ENCODE measurements at regions not wholly inside any gene's neighbourhood (a gene's known extent, or its start where the extent isn't known, plus 50 kb on each side); places are given as distances from the start of the nearest gene placed in this dataset.

DNA sequence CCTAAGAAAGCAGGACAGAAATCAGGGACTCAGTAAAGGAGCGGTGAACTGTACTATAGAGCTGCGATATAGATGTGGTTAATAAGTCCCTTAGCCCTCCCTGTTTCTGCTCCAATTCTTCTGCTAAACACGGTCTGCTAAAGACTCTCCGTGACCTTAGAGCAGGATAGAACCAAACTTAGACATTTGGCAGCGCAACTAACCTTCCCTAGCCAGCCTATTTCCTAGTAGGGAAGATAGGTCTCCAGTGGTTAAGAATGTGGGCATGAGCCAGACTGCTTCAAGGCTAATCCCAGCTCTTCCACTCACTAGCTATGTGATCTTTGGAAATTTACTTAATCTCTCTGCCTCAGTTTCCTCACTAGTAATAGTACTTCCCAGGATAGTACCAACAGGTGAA lies 193.6 kb upstream of the IL12A start:
- intact Hi-C loops (cut with micrococcal nuclease), result no loop called here
- H3K27ac Mint-ChIP-seq, result no peak overlapping the region

DNA sequence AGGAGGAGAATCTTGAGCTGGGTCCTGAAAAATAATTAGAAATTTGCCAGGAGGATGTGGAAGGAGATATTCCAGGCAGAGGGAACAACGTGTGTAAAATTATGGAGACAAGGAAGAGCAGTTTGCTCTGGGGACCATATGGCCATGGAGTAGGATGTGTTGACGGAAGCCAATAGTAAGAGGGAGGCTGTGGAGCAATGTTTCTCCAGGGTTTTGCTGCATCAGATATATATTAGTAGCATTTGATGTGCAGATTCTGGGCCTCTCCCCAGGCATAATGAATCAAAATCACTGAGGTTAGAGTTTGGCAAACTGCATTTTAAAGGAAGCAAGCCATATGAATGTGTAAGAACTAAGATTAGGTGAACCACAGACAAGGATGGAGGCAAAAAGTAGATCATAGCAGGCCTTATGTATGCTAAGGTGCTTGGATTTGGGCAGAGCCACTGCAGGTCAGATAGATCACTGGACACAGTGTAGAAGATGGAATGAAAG lies 192.9 kb upstream of the IL12A start:
- Mint-ChIP-seq H3K27me3 (no peaks in the 10 kb centered on the region), H3K36me3 (ENCODE audit: low read depth) (no peaks in the 10 kb centered on the region), H3K27ac (no peak overlapping the region), H3K4me1 (ENCODE audit: low read depth) (peaks cover 5% of the 10 kb centered on the region), H3K4me3 (no peak overlapping the region), H3K9me3 (no peaks in the 10 kb centered on the region)
- intact Hi-C loops (cut with micrococcal nuclease), result no loop called here

More for the DNA sequence above, 193.6 kb upstream of the IL12A start:
- Mint-ChIP-seq H3K4me1 (ENCODE audit: low read depth) (peaks cover 5% of the 10 kb centered on the region), H3K4me3 (no peak overlapping the region), H3K9me3 (no peaks in the 10 kb centered on the region), H3K27me3 (no peaks in the 10 kb centered on the region), H3K36me3 (ENCODE audit: low read depth) (no peaks in the 10 kb centered on the region)

DNA sequence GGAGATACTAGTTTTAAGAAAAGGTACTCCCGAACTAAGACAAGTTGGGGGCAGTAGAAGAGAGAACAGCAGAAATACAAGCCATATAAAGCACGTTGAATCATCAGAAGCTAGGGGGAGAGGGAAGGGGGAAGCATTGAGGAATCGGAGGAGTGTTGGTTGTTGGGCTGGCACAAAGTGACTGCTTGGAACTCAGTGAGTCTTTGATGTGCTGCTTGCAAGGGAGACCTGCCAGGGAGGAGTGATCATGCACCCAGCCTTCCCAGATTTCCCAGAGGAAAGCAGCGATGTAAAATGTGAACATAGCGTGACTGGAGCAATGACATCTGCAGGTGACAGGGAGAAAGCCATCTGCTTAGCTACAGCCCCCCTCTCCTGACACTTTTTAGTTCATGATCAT lies 192.4 kb upstream of the IL12A start:
- no peak overlapping the region for H3K4me3 Mint-ChIP-seq
- H3K4me1 Mint-ChIP-seq (ENCODE audit: low read depth), result peaks cover 5% of the 10 kb centered on the region
- no peaks in the 10 kb centered on the region for H3K9me3 Mint-ChIP-seq
- no peak overlapping the region for H3K27ac Mint-ChIP-seq
- H3K36me3 Mint-ChIP-seq (ENCODE audit: low read depth), result no peaks in the 10 kb centered on the region
- H3K27me3 Mint-ChIP-seq, result no peaks in the 10 kb centered on the region
- intact Hi-C loops (cut with micrococcal nuclease), result no loop called here

DNA sequence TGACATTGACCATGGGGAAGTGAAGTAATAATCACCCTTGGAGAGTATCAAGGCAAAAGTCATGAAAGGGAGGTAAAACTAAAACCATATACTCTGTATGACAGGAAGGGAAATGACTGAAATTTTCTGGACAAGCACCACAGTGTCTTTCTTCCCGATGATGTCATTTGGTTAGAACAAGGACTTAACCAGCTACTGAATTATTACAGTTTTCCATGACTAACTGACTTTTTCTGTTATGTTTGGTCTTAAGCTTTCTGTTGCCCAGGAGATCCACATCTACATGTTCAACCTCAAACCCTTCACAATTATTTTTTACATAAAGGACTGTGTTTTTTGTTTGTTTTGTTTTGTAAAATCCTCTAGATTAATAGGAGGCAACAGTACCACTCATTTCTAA lies 191.9 kb upstream of the IL12A start:
- H3K4me3 Mint-ChIP-seq, result no peak overlapping the region
- H3K27ac Mint-ChIP-seq, result no peak overlapping the region
- H3K36me3 Mint-ChIP-seq (ENCODE audit: low read depth), result no peaks in the 10 kb centered on the region
- peaks cover 5% of the 10 kb centered on the region for H3K4me1 Mint-ChIP-seq (ENCODE audit: low read depth)
- H3K9me3 Mint-ChIP-seq, result no peaks in the 10 kb centered on the region
- intact Hi-C loops (cut with micrococcal nuclease), result no loop called here
- no peaks in the 10 kb centered on the region for H3K27me3 Mint-ChIP-seq

DNA sequence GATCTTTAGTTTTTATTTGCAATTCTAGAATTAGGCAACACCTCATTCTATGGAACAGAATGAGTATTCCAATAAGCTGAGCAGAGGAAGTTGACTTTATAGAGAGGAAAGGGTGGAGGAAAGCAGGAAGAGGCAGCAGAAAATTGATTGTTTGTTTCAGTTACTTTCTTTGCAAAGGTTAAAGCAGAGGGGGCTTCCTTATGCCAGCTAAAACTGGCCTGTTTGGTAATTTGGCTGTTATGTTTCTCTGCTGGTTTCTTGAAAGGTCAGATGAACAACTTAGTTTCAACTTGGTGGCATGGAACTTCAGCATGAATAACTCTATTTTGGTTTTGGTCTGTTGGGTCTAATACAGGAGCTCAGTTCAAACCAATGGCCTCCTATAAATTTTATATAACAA lies 190.9 kb upstream of the IL12A start:
- H3K4me3 Mint-ChIP-seq, result no peak overlapping the region

DNA sequence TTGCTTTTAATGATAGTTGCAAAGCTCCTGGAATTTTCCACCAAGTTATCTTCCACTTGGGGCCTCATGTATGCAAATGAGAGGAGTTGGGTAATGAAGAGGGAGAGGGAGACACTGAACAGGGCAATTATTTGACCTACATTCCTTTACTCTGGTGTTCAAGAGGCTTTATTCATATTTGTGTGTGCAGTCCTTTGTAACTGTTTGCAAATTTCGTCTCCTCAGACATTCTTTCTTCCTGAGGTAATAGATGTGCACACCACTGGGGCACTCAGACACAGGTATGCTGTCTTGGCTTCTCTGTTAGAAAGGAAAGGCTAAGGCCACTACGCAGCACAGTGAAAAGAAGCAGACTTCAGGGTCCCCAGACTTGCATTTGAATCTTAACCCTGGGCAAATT lies 189.7 kb upstream of the IL12A start:
- H3K9me3 Mint-ChIP-seq, result no peaks in the 10 kb centered on the region
- peaks cover 5% of the 10 kb centered on the region for H3K4me1 Mint-ChIP-seq (ENCODE audit: low read depth)
- intact Hi-C loops (cut with micrococcal nuclease), result no loop called here
- H3K36me3 Mint-ChIP-seq (ENCODE audit: low read depth), result no peaks in the 10 kb centered on the region
- no peaks in the 10 kb centered on the region for H3K27me3 Mint-ChIP-seq
- no peak overlapping the region for H3K27ac Mint-ChIP-seq
- H3K4me3 Mint-ChIP-seq, result no peak overlapping the region

More for the DNA sequence above, 190.9 kb upstream of the IL12A start:
- no peaks in the 10 kb centered on the region for H3K27me3 Mint-ChIP-seq
- H3K27ac Mint-ChIP-seq, result no peak overlapping the region
- no peaks in the 10 kb centered on the region for H3K9me3 Mint-ChIP-seq
- intact Hi-C loops (cut with micrococcal nuclease), result no loop called here
- H3K36me3 Mint-ChIP-seq (ENCODE audit: low read depth), result no peaks in the 10 kb centered on the region
- H3K4me1 Mint-ChIP-seq (ENCODE audit: low read depth), result peaks cover 5% of the 10 kb centered on the region

DNA sequence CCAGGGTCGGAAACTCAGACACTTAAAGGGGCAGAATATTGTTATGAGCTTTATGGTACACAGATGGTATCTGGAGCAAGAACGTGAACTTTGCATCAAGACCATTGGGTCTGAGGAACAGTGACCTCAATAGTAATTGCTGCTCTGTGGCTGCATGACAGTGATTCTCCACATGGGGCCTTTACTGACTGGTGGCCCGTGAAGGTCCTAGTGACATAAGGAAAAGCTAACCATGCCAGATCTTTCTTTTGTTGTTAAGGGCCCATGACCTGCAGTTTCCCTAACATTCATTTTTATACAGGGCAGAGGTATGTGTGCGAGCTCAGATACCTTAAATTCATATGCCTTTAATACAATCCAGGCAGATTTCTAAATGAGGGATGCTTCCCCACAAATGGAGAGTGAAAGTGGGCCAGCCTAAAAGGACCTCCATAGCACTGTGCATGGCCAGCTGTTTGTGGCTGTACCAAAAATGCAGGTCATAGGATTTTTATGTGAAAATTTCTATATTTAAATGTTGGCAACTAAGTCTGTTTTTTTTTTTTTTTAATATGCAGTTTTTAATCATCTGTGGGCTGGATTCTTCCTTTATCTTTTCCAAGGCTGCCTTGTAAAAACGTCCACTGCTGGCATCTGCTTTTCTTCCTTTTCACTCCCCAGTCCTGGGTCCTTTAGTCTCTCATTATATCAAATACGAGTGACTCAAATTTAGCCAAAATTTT lies 188.0 kb upstream of the IL12A start:
- Mint-ChIP-seq H3K4me3 (no peak overlapping the region), H3K4me1 (ENCODE audit: low read depth) (peaks cover 5% of the 10 kb centered on the region), H3K27me3 (no peaks in the 10 kb centered on the region), H3K9me3 (no peaks in the 10 kb centered on the region), H3K36me3 (ENCODE audit: low read depth) (no peaks in the 10 kb centered on the region), H3K27ac (no peak overlapping the region)
- intact Hi-C loops (cut with micrococcal nuclease), result loop anchor here (5.0 to 10.0 kb wide), 2 partner anchors 878 to 956 kb away; no protein-coding TSS in a partner anchor

DNA sequence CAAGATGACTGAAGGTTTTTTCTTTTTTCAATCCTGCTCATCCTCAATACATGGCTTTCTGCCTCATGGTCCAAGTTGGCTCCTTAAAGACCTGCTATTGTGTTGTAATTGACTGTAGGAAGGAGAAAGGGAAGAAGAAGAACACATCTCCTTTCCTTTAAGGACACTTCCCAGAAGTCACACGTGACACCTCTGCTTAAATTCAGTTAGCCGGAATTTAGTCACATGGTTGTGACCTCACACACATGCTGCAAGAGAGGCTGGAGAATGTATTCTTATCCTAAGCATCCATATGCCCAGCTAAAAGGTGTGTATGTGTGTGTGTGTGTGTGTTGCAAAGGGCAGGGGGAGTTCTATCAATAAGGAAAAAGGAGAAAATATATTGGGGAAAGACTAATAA lies 185.8 kb upstream of the IL12A start:
- Mint-ChIP-seq H3K36me3 (ENCODE audit: low read depth) (no peaks in the 10 kb centered on the region), H3K27me3 (no peaks in the 10 kb centered on the region), H3K4me1 (ENCODE audit: low read depth) (peaks cover 1% of the 10 kb centered on the region), H3K27ac (no peak overlapping the region), H3K4me3 (no peak overlapping the region), H3K9me3 (no peaks in the 10 kb centered on the region)
- intact Hi-C loops (cut with micrococcal nuclease), result loop anchor here (5.0 to 10.0 kb wide), 2 partner anchors 881 to 958 kb away; no protein-coding TSS in a partner anchor

DNA sequence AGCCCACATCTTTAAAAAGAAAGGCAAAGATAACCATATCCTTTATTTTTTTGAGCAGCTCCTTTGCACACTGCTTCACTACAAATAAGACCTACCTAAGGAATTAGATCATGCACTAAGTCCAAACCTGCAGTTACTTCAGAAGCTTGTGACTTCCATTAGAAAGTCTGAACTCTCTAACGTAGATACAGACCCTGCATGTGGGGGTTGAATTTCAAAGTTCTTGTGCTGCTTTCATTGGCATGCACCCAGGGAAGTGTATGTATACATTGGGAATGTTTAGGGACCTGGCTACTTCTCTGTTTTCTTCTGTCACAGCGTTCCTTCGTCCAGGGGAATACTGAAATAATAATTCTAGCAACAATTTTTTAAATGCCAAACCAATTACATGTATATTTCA lies 185.2 kb upstream of the IL12A start:
- Mint-ChIP-seq H3K36me3 (ENCODE audit: low read depth) (no peaks in the 10 kb centered on the region), H3K27ac (no peak overlapping the region), H3K4me3 (no peak overlapping the region), H3K4me1 (ENCODE audit: low read depth) (no peaks in the 10 kb centered on the region), H3K9me3 (no peaks in the 10 kb centered on the region), H3K27me3 (no peaks in the 10 kb centered on the region)
- intact Hi-C loops (cut with micrococcal nuclease), result loop anchor here (5.0 to 10.0 kb wide), 2 partner anchors 881 to 959 kb away; no protein-coding TSS in a partner anchor

DNA sequence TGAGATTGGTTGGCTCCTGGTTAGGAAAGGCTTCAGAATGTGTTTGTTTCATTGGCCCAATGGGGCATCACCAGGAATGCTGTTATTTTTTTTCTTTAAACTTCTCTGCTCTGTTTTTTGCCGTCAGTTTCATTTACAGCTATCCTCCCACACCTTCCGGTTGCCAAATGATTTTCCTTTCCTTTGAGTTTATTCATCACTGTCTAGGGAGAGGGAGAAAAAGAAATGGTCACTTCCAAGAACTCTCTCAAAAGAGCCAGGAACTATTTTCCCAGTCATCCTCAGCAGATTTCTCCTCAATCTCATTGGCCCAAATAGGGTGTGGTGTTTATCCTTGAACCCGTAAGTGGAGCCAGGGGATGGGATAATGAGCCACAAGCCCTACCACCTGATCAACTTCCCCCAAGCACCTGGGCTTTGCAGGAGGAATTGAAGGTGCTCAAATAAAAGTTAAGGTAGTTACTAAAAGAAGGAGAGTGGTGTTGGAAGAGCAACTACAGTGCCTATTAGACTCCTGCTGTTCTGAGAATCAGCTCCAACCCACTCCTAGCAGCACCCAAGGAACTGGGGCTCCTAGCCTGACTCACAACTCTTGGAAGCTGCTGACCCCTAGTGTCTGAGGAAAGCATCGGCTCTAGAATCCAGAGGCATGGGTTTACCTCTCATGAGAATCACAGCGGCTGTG lies 183.8 kb upstream of the IL12A start:
- Mint-ChIP-seq H3K27ac (no peak overlapping the region), H3K36me3 (ENCODE audit: low read depth) (no peaks in the 10 kb centered on the region), H3K4me1 (ENCODE audit: low read depth) (no peaks in the 10 kb centered on the region), H3K27me3 (no peaks in the 10 kb centered on the region), H3K9me3 (no peaks in the 10 kb centered on the region), H3K4me3 (no peak overlapping the region)
- intact Hi-C loops (cut with micrococcal nuclease), result loop anchor here (1.0 to 10.0 kb wide), 4 partner anchors 483 to 960 kb away; no protein-coding TSS in a partner anchor

DNA sequence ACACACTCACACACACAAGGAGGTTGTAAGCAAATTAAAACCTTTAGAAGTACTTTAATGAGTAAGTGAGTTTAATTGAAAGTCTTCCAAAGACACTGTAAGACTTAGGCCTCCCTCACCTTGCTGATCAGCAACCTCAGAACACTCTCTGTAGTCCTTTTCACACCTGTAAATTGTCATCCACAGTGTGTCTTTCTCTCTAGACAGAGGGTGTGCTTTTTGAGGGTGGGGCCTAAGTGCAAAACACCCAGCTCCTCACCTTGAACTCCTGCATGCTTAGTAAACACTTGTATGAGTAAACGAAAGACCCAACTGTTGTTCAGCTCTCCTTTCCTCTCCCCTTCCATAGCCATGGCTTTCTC lies 183.2 kb upstream of the IL12A start:
- Mint-ChIP-seq H3K27ac (no peak overlapping the region), H3K9me3 (no peaks in the 10 kb centered on the region), H3K36me3 (ENCODE audit: low read depth) (no peaks in the 10 kb centered on the region), H3K27me3 (no peaks in the 10 kb centered on the region), H3K4me1 (ENCODE audit: low read depth) (no peaks in the 10 kb centered on the region), H3K4me3 (no peak overlapping the region)
- intact Hi-C loops (cut with micrococcal nuclease), result loop anchor here (1.0 to 10.0 kb wide), 3 partner anchors 483 to 961 kb away; no protein-coding TSS in a partner anchor

DNA sequence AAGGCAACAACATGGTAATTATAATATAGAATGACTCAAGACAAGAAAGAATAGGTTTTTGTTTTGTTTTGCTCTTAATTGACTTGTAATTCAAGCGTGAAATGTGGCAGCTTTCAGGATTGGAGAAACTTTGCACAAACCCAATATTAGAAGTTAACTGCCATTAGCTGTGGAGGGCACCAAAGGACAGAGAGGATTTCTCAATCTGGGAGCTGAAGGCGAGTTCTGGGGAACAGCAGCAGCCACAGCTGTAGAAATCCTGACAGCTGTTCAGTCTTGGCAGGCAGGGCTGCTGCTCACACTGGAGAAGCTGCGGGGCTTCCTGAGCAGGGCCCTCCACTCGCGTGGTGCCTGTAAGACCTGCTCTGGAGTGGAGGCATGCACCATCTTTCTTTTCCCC lies 182.2 kb upstream of the IL12A start:
- no peak overlapping the region for H3K27ac Mint-ChIP-seq
- no peaks in the 10 kb centered on the region for H3K27me3 Mint-ChIP-seq
- no peak overlapping the region for H3K4me3 Mint-ChIP-seq
- H3K36me3 Mint-ChIP-seq (ENCODE audit: low read depth), result no peaks in the 10 kb centered on the region
- no peaks in the 10 kb centered on the region for H3K4me1 Mint-ChIP-seq (ENCODE audit: low read depth)
- intact Hi-C loops (cut with micrococcal nuclease), result loop anchor here (10.0 kb wide), 1 partner anchor 962 kb away; no protein-coding TSS in a partner anchor
- H3K9me3 Mint-ChIP-seq, result no peaks in the 10 kb centered on the region

DNA sequence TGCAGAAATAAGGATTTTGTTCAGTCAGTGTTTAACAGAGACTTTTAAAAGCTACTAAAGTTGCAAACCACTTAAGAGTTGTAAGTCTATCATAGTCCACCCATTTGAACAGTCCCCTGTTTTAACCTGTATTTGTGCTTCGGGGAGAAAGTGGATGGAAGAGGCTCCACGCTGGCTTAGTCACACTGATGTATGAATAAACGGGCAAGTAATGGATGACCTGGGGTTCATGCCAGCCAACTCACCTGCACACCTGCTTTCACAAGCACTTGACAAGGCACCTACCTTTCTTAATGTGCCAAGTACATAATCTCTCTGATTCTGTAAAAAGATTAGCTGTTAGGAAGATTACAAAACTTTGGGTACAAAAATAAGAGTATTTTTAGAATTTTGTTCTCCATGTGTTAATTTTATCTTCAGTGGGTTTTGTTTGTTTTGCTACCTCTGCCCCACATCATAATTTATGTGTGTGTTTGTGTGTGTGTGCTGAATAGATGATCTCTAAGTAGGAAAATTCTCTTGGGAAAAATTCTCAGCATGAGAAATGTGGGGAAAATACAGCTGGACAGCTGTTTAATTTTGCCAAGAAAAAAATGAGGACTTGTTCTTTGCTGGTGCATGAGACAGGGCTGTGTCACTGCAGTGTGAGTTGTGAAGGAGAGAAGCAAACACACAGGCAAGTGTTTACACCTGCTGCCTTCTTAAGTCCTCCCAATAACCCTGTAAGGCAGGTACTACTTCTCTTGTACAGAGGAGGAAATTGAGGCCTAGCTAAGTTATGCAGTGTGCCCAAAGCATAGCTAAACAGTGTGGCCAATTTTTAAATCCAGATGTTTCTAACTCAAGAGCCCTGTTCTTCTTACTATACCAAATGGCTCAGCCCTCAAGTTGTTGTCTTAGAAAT lies 181.2 kb upstream of the IL12A start:
- Mint-ChIP-seq H3K36me3 (ENCODE audit: low read depth) (no peaks in the 10 kb centered on the region), H3K4me1 (ENCODE audit: low read depth) (no peaks in the 10 kb centered on the region), H3K4me3 (no peak overlapping the region), H3K27ac (no peak overlapping the region), H3K27me3 (no peaks in the 10 kb centered on the region), H3K9me3 (no peaks in the 10 kb centered on the region)
- intact Hi-C loops (cut with micrococcal nuclease), result loop anchor here (10.0 kb wide), 1 partner anchor 963 kb away; no protein-coding TSS in a partner anchor

Data from dendritic cell treated with granulocyte-macrophage colony-stimulating factor and Interleukin-4, amounts not matched to agents 40 ng/mL and 50 ng/mL, for 4 days (primary cell).